ENCODE measurements at regions not wholly inside any gene's neighbourhood (a gene's known extent, or its start where the extent isn't known, plus 50 kb on each side); places are given as distances from the start of the nearest gene placed in this dataset.

DNA sequence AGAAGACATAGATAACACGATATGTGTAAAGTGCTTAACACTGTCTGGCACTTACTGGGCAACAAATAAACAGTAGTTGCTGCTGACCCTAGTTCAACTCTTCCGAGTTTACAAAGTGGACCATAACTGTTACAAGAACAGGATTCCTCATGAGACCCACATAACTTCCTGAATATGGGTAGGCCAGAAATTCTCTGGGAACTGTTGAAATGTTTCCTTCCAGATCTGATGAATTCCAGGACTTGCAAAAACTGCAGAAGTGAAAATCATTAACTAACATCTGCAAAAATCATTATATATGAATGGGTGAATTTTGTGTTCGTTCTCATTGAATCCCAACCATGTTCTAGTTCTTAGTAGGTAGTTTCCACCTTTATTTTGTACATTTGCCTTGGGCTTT is 181.7 kb upstream of the MME start:
- Histone ChIP-seq H3K9me3 (ENCODE audit: control insufficient read depth, low read depth, low read length) (no peaks in the 10 kb centered on the region), H3K4me1 (ENCODE audit: control insufficient read depth, low read depth, low read length) (no peaks in the 10 kb centered on the region), H3K9ac (ENCODE audit: low read length) (no peak overlapping the region), H3K36me3 (ENCODE audit: control insufficient read depth, low read depth, low read length) (no peaks in the 10 kb centered on the region), H3K27me3 (ENCODE audit: control insufficient read depth, insufficient read depth, low read length) (no peaks in the 10 kb centered on the region), H3K27ac (ENCODE audit: low read length) (no peak overlapping the region), H3K4me3 (ENCODE audit: low read length) (no peak overlapping the region)

DNA sequence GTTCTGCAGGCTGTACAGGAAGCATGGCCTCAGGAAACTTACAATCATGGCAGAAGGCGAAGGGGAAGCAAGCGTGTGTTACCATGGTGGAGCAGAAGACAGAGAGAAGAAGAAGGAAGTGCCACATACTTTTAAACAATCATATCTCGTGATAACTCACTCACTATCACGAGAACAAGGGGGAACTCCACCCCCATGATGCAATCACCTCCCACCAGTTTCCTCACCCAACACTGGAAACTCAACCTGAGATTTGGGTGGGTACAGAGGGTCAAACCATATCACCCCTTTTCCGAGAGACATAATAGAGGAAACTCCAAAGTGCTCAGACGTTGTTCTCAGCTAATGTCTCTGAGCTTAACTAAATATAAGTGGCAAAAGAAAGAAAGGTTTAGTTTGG is 186.3 kb upstream of the MME start:
- H3K4me1 ChIP-seq (ENCODE audit: control insufficient read depth, low read depth, low read length), result no peaks in the 10 kb centered on the region
- no peaks in the 10 kb centered on the region for H3K9me3 ChIP-seq (ENCODE audit: control insufficient read depth, low read depth, low read length)
- no peak overlapping the region for H3K27ac ChIP-seq (ENCODE audit: low read length)
- no peaks in the 10 kb centered on the region for H3K27me3 ChIP-seq (ENCODE audit: control insufficient read depth, insufficient read depth, low read length)
- H3K4me3 ChIP-seq (ENCODE audit: low read length), result no peak overlapping the region
- no peaks in the 10 kb centered on the region for H3K36me3 ChIP-seq (ENCODE audit: control insufficient read depth, low read depth, low read length)
- H3K9ac ChIP-seq (ENCODE audit: low read length), result no peak overlapping the region

- no peak overlapping the region for H3K4me3 ChIP-seq (ENCODE audit: low read length)
- H3K9ac ChIP-seq (ENCODE audit: low read length), result no peak overlapping the region
- H3K9me3 ChIP-seq (ENCODE audit: control insufficient read depth, low read depth, low read length), result no peaks in the 10 kb centered on the region
- no peaks in the 10 kb centered on the region for H3K4me1 ChIP-seq (ENCODE audit: control insufficient read depth, low read depth, low read length)
- no peaks in the 10 kb centered on the region for H3K27me3 ChIP-seq (ENCODE audit: control insufficient read depth, insufficient read depth, low read length)
- H3K27ac ChIP-seq (ENCODE audit: low read length), result no peak overlapping the region
- H3K36me3 ChIP-seq (ENCODE audit: control insufficient read depth, low read depth, low read length), result no peaks in the 10 kb centered on the region
Observed at GRCh38 chr3:154889227-154889634, 190.9 kb upstream of the MME start.

GRCh38 chr3:154887869-154888268 is 192.2 kb upstream of the MME start:
- Histone ChIP-seq H3K27ac (ENCODE audit: low read length) (no peak overlapping the region), H3K9ac (ENCODE audit: low read length) (no peak overlapping the region), H3K27me3 (ENCODE audit: control insufficient read depth, insufficient read depth, low read length) (no peaks in the 10 kb centered on the region), H3K4me1 (ENCODE audit: control insufficient read depth, low read depth, low read length) (no peaks in the 10 kb centered on the region), H3K36me3 (ENCODE audit: control insufficient read depth, low read depth, low read length) (no peaks in the 10 kb centered on the region), H3K9me3 (ENCODE audit: control insufficient read depth, low read depth, low read length) (no peaks in the 10 kb centered on the region), H3K4me3 (ENCODE audit: low read length) (no peak overlapping the region)

DNA sequence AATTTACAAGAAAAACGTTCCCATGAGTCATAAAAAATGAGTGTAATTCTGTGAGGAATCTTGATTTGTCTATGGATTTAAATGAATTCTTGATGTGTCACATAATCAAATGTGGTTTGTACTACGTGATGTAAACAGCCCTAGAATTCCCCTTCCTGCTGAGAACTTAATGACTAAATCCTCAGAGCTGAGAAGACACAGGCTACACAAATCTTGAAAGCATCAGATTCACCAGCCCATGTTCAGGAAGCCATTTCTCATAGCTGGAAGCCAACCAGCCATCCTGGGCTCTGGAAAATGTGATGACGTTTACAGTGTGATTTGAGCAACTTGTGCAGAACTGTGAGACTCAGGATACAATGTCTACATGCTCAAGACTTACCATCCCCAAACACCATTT is 193.7 kb upstream of the MME start:
- no peak overlapping the region for H3K27ac ChIP-seq (ENCODE audit: low read length)
- no peaks in the 10 kb centered on the region for H3K9me3 ChIP-seq (ENCODE audit: control insufficient read depth, low read depth, low read length)
- no peak overlapping the region for H3K4me3 ChIP-seq (ENCODE audit: low read length)
- H3K27me3 ChIP-seq (ENCODE audit: control insufficient read depth, insufficient read depth, low read length), result no peaks in the 10 kb centered on the region
- no peak overlapping the region for H3K9ac ChIP-seq (ENCODE audit: low read length)
- no peaks in the 10 kb centered on the region for H3K4me1 ChIP-seq (ENCODE audit: control insufficient read depth, low read depth, low read length)
- H3K36me3 ChIP-seq (ENCODE audit: control insufficient read depth, low read depth, low read length), result no peaks in the 10 kb centered on the region

DNA sequence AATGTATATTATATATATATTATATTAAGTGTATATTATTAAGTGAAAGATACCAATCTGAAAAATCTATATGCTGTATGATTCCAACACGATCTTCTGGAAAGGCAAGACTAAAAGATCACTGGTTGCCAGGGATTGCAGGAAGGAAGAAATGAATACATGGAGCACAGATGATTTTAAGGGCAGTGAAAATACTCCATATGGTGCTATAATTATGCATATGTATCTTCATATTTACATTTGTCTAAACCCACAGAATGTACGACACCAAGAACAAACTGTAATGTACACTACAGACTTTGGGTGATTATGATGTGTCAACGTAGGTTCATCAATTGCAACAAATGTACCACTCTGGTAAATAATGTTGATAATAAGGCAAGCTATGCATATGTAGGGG is 194.7 kb upstream of the MME start:
- H3K4me1 ChIP-seq (ENCODE audit: control insufficient read depth, low read depth, low read length), result no peaks in the 10 kb centered on the region
- H3K36me3 ChIP-seq (ENCODE audit: control insufficient read depth, low read depth, low read length), result no peaks in the 10 kb centered on the region
- H3K9ac ChIP-seq (ENCODE audit: low read length), result no peak overlapping the region
- H3K27ac ChIP-seq (ENCODE audit: low read length), result no peak overlapping the region
- no peaks in the 10 kb centered on the region for H3K9me3 ChIP-seq (ENCODE audit: control insufficient read depth, low read depth, low read length)
- no peak overlapping the region for H3K4me3 ChIP-seq (ENCODE audit: low read length)
- no peaks in the 10 kb centered on the region for H3K27me3 ChIP-seq (ENCODE audit: control insufficient read depth, insufficient read depth, low read length)

GRCh38 chr3:154884952-154885351 is 195.2 kb upstream of the MME start:
- H3K4me3 ChIP-seq (ENCODE audit: low read length), result no peak overlapping the region
- no peaks in the 10 kb centered on the region for H3K36me3 ChIP-seq (ENCODE audit: control insufficient read depth, low read depth, low read length)
- no peaks in the 10 kb centered on the region for H3K9me3 ChIP-seq (ENCODE audit: control insufficient read depth, low read depth, low read length)
- no peak overlapping the region for H3K27ac ChIP-seq (ENCODE audit: low read length)
- no peaks in the 10 kb centered on the region for H3K27me3 ChIP-seq (ENCODE audit: control insufficient read depth, insufficient read depth, low read length)
- no peak overlapping the region for H3K9ac ChIP-seq (ENCODE audit: low read length)
- H3K4me1 ChIP-seq (ENCODE audit: control insufficient read depth, low read depth, low read length), result no peaks in the 10 kb centered on the region

DNA sequence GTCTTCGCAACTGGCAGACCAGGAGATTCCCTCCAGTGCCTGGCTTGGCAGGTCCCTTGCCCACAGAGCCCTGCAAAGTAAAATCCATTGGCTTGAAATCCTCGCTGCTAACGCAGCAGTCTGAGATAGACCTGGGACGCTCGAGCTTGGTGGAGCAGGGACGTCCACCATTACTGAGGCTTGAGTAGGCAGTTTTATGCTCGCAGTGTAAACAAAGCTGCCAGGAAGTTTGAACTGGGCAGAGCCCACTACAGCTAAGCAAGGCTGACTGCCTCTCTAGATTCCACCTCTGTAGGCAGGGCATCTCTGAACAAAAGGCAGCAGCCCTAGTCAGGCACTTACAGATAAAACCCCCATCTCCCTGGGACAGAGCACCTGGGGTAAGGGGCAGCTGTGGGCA is 205.0 kb upstream of the MME start:
- no peaks in the 10 kb centered on the region for H3K36me3 ChIP-seq (ENCODE audit: control insufficient read depth, low read depth, low read length)
- H3K9ac ChIP-seq (ENCODE audit: low read length), result no peak overlapping the region
- no peak overlapping the region for H3K27ac ChIP-seq (ENCODE audit: low read length)
- no peaks in the 10 kb centered on the region for H3K9me3 ChIP-seq (ENCODE audit: control insufficient read depth, low read depth, low read length)
- no peak overlapping the region for H3K4me3 ChIP-seq (ENCODE audit: low read length)
- H3K27me3 ChIP-seq (ENCODE audit: control insufficient read depth, insufficient read depth, low read length), result no peaks in the 10 kb centered on the region
- H3K4me1 ChIP-seq (ENCODE audit: control insufficient read depth, low read depth, low read length), result no peaks in the 10 kb centered on the region

GRCh38 chr3:154872696-154873095 is 207.4 kb upstream of the MME start:
- Histone ChIP-seq H3K9me3 (ENCODE audit: control insufficient read depth, low read depth, low read length) (no peaks in the 10 kb centered on the region), H3K4me3 (ENCODE audit: low read length) (no peak overlapping the region), H3K36me3 (ENCODE audit: control insufficient read depth, low read depth, low read length) (no peaks in the 10 kb centered on the region), H3K27me3 (ENCODE audit: control insufficient read depth, insufficient read depth, low read length) (no peaks in the 10 kb centered on the region), H3K9ac (ENCODE audit: low read length) (no peak overlapping the region), H3K4me1 (ENCODE audit: control insufficient read depth, low read depth, low read length) (no peaks in the 10 kb centered on the region), H3K27ac (ENCODE audit: low read length) (no peak overlapping the region)

- Histone ChIP-seq H3K9ac (ENCODE audit: low read length) (no peak overlapping the region), H3K9me3 (ENCODE audit: control insufficient read depth, low read depth, low read length) (no peaks in the 10 kb centered on the region), H3K27me3 (ENCODE audit: control insufficient read depth, insufficient read depth, low read length) (no peaks in the 10 kb centered on the region), H3K4me1 (ENCODE audit: control insufficient read depth, low read depth, low read length) (no peaks in the 10 kb centered on the region), H3K4me3 (ENCODE audit: low read length) (no peak overlapping the region), H3K36me3 (ENCODE audit: control insufficient read depth, low read depth, low read length) (no peaks in the 10 kb centered on the region), H3K27ac (ENCODE audit: low read length) (no peak overlapping the region)
Observed at GRCh38 chr3:154872074-154872473, 208.0 kb upstream of the MME start.

- Histone ChIP-seq H3K27me3 (ENCODE audit: control insufficient read depth, insufficient read depth, low read length) (no peaks in the 10 kb centered on the region), H3K9ac (ENCODE audit: low read length) (no peak overlapping the region), H3K4me1 (ENCODE audit: control insufficient read depth, low read depth, low read length) (no peaks in the 10 kb centered on the region)
Observed at GRCh38 chr3:154864947-154865346, 215.2 kb upstream of the MME start.

DNA sequence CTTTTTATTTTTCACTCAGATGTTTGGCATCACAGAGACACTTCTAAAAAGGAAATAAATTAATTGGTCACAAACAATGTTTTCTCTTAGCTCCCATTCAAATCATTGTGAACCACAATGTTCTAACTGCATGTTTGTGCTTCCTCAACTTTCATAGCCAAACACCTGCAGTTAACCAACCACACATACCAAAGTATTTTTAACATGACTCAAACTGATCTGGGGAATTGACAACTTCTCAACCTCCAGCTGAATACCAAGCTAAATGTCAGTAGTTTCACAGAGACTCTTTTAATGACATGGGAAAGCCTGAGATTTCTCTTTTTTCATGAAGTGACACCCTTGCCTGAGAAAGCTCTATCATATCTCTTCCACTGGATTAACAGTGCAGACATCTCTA is 217.9 kb upstream of the MME start:
- Histone ChIP-seq H3K9ac (ENCODE audit: low read length) (no peak overlapping the region), H3K27ac (ENCODE audit: low read length) (peak overlapping the region; percentile 23), H3K9me3 (ENCODE audit: control insufficient read depth, low read depth, low read length) (no peaks in the 10 kb centered on the region), H3K4me1 (ENCODE audit: control insufficient read depth, low read depth, low read length) (no peaks in the 10 kb centered on the region), H3K27me3 (ENCODE audit: control insufficient read depth, insufficient read depth, low read length) (no peaks in the 10 kb centered on the region), H3K4me3 (ENCODE audit: low read length) (no peak overlapping the region), H3K36me3 (ENCODE audit: control insufficient read depth, low read depth, low read length) (no peaks in the 10 kb centered on the region)

More at GRCh38 chr3:154864947-154865346, 215.2 kb upstream of the MME start:
- no peak overlapping the region for H3K27ac ChIP-seq (ENCODE audit: low read length)
- no peaks in the 10 kb centered on the region for H3K9me3 ChIP-seq (ENCODE audit: control insufficient read depth, low read depth, low read length)
- H3K36me3 ChIP-seq (ENCODE audit: control insufficient read depth, low read depth, low read length), result no peaks in the 10 kb centered on the region
- H3K4me3 ChIP-seq (ENCODE audit: low read length), result no peak overlapping the region

Data from iPS-18a (cell line).